ENCODE measurements at regions not wholly inside any gene's neighbourhood (a gene's known extent, or its start where the extent isn't known, plus 50 kb on each side); places are given as distances from the start of the nearest gene placed in this dataset.

- H3K4me3 ChIP-seq (ENCODE audit: low read depth, low read length): no peak overlapping the region
- TF ChIP-seq CTCF (conservative IDR thresholded peaks at IDR 0.05; ENCODE audit: low read depth, low read length): no peak
- DNase-seq (ENCODE audit: low read depth): no peak
These were observed 442.3 kb upstream of the MKI67 start for GRCh38 chr10:128568491-128568890.

GRCh38 chr10:128568990-128569945 lies 443.0 kb upstream of the MKI67 start:
- no peak for TF ChIP-seq CTCF (conservative IDR thresholded peaks at IDR 0.05; ENCODE audit: low read depth, low read length)
- H3K4me3 ChIP-seq (ENCODE audit: low read depth, low read length): no peak overlapping the region
- DNase-seq (ENCODE audit: low read depth): no peak

- no peak for TF ChIP-seq CTCF (conservative IDR thresholded peaks at IDR 0.05; ENCODE audit: low read depth, low read length)
- no peak overlapping the region for H3K4me3 ChIP-seq (ENCODE audit: low read depth, low read length)
- no peak for DNase-seq (ENCODE audit: low read depth)
These were observed 444.2 kb upstream of the MKI67 start for GRCh38 chr10:128570319-128570995.

- DNase-seq (ENCODE audit: low read depth): no peak
- no peak for TF ChIP-seq CTCF (conservative IDR thresholded peaks at IDR 0.05; ENCODE audit: low read depth, low read length)
- no peak overlapping the region for H3K4me3 ChIP-seq (ENCODE audit: low read depth, low read length)
These were observed 444.8 kb upstream of the MKI67 start for GRCh38 chr10:128571071-128571470.

GRCh38 chr10:128571745-128572144 lies 445.5 kb upstream of the MKI67 start:
- DNase-seq (ENCODE audit: low read depth): no peak
- no peak for TF ChIP-seq CTCF (conservative IDR thresholded peaks at IDR 0.05; ENCODE audit: low read depth, low read length)
- H3K4me3 ChIP-seq (ENCODE audit: low read depth, low read length): no peak overlapping the region

- TF ChIP-seq CTCF (conservative IDR thresholded peaks at IDR 0.05; ENCODE audit: low read depth, low read length): no peak
- DNase-seq (ENCODE audit: low read depth): no peak
- H3K4me3 ChIP-seq (ENCODE audit: low read depth, low read length): no peak overlapping the region
These were observed 446.5 kb upstream of the MKI67 start for GRCh38 chr10:128572696-128573095.
